ENCODE measurements at regions not wholly inside any gene's neighbourhood (a gene's known extent, or its start where the extent isn't known, plus 50 kb on each side); places are given as distances from the start of the nearest gene placed in this dataset.
"Not testable (repeated sequence)": the region's sequence is repeated elsewhere in the genome, so short reads cannot be mapped to it uniquely, and the experiment has no call there.

- TF ChIP-seq POLR2A (IDR thresholded peaks at IDR 0.05; ENCODE audit: low read length); GATA1 (IDR thresholded peaks at IDR 0.05; ENCODE audit: low read depth, low read length): not testable (repeated sequence)
Measured at GRCh38 chr7:9725940-9726663, 1247.6 kb upstream of the PHF14 start.

Measured in erythroblast (primary cell).